NCI-H2029 treated with DMSO at 0.1 percent for 48 hours (cell line): ENCODE measurements at regions not wholly inside any gene's neighbourhood (a gene's known extent, or its start where the extent isn't known, plus 50 kb on each side); places are given as distances from the start of the nearest gene placed in this dataset.

Experiments
- DNase-seq: peaks from one replicate; lab custom pipeline; 2025; lab: John Stamatoyannopoulos, UW

DNA sequence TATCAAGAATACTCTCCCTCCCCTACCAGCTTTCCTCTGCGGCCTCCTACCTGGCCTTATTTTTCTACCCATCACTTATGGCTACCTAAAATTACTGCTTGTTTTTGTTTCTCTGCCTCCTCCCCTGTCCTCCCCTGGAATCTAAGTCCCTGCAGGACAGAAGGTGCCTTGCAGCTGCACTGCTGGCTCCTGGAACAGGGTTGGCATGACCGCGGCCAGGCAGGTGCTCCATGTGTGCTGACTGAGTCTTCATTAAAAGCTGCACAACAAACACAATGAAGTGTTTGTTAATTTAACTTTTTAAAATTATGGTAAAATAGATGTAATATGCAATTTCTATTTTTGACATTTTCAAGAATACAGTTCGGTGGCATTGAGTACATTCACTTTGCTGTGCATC lies 171.9 kb upstream of the FHL2 start:
- DNase-seq: no peak

- no peak for DNase-seq
Observed at GRCh38 chr2:105570326-105570725, 171.5 kb upstream of the FHL2 start.

GRCh38 chr2:105569606-105570005 lies 170.8 kb upstream of the FHL2 start:
- DNase-seq: no peak

GRCh38 chr2:105567996-105568494 lies 169.2 kb upstream of the FHL2 start:
- DNase-seq: no peak

DNA sequence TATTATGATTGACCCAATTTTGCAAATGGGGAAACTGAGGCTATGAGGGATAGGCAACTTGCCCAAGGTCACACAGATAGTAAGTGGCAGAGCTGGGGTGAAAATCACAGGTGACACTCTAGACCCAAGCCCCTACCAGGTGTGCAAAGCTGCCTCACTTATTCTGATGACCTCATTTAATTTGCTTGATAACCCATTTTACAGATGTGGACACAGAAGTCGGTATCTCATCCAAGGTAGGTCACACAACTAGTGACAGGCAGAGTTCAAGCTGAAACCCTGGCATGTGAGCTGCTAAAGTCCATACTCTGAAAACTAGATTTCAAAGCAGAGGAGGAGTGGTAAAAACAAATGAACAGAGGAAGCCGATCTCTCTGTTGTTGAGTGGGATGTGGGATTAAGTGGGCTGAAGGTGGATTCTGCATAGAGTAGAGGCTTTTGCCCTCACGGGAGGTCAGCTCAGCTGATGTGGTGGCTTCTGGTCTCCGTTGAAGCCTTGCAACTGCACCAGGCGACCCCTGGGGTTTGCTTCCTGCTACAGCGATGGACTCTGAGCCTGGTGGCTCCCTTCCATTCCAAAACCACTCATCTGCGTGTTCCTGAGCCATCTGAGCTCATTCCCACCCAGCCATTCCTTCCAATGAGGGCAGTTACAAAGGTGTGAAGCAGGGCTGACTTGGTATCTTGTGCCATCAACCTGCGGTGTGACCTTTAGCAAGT lies 164.3 kb upstream of the FHL2 start:
- no peak for DNase-seq

- DNase-seq: no peak
Observed at GRCh38 chr2:105561401-105561800, 162.6 kb upstream of the FHL2 start.

DNA sequence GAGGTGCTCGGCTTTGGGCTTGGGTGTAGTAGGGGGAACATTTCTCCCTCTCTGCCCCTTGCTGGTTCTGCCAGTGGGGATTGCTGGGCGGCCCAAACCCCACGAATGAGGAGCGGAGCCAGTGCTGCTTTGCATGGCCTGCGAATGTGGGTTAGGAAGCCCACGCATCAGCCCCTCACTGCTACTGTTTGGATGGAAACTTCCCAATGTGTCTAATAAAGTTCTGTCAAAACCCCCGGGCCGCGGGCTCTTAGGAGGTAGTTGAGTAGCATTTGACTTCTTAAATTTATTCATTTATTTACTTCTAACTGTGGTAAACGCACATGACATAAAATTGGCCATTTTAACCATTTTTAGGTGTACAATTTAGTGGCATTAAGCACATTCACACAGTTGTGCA lies 161.3 kb upstream of the FHL2 start:
- DNase-seq: no peak

DNA sequence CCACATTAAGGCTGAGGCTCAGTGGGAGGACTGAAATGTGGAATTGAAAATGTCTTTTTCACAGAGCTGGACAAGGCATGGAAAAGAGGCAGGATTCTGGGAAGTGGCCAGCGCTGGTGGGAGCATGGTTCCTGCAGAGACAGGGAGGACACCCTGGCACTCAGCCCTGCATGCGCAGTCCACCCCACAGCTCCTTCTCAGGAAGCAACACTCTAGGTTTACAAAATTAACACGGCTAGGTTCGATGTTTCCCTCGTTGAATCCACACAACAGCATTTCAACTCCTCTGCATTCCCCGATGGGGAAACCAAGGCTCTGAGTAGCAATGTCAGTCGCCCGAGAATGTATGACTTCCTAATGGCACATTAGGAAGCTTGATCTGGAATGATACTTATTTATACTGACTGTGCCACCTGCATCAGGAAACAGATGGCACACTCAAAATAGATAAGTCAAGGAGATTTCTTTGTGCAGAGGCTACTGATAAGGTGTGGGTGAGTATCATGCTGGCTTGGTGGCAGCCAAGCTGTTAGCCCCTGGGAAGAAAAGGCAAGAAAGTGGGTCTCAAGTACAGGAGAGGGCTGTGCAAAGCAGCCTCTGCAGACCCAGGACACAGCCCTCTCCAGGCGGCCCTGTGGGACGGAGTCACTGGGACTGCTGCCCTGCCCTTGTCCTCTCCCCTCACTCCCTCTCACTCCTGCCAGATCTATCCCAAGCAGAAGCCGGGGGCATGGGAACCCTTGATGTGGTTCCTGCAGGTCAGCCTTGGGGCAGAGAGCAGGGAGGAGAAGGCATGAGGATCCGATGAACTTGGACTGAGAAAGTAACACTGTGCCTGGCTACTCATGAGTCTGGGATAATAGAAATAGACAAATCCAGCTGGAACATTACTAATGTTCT lies 158.4 kb upstream of the FHL2 start:
- DNase-seq: no peak

GRCh38 chr2:105556366-105556765 lies 157.5 kb upstream of the FHL2 start:
- DNase-seq: no peak

GRCh38 chr2:105554235-105554634 lies 155.4 kb upstream of the FHL2 start:
- no peak for DNase-seq

GRCh38 chr2:105553538-105554196 lies 154.8 kb upstream of the FHL2 start:
- DNase-seq: no peak

DNA sequence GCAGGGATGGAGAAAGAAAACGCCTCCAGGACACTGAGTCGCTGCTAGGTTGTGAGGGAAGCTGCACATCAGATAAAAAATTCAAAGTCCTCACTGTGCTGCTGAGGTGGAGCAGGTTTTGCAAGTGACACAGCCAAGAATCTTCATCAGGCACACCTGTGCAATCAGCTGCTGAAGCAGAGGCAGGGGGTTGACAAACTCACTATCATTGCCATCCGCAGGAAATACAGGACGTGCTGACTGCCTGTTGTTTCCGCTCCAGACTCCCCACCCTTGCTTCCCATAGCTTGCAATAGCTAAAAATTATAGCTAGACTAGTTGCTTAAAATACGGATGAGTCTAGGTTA lies 147.8 kb upstream of the FHL2 start:
- no peak for DNase-seq

- peak; percentile 42 for DNase-seq
Observed at GRCh38 chr2:105545730-105546627, 147.1 kb upstream of the FHL2 start.

DNA sequence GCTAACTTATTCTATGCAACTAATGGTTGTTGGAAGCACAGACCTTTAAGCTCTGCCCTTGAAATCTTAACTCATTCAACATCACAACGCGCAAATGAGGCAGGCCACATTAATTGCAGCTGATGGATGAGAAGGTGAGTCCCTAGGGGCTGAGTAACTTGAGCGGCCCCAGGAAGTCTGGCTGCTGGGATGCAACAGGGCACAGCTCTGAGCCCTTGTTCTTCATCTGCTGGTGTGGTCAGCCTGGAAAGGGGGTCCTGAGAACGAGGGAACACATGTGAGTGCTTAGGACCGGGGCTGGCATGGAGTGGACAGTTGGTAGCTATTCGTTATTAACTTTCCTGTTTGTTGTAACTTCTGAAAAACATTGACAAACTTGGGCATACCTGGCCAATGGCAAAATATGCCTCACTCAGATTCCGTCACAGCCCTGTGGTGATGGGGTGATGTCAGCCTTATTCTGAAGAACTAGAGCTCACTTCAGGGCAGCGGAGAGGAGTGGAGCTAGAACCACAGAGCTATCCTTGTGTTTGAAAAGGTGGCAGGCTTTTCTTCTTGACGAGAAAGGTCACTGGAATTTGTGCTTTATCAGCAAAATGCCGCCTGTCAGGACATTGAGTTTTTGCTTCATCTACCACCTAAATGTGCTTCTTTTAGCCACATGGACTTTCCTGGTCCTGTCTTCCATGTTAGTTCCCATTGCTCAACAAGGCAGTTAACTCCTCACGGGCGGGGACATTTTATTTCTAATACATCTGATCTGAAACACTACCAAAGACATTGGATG lies 145.9 kb upstream of the FHL2 start:
- DNase-seq: no peak

DNA sequence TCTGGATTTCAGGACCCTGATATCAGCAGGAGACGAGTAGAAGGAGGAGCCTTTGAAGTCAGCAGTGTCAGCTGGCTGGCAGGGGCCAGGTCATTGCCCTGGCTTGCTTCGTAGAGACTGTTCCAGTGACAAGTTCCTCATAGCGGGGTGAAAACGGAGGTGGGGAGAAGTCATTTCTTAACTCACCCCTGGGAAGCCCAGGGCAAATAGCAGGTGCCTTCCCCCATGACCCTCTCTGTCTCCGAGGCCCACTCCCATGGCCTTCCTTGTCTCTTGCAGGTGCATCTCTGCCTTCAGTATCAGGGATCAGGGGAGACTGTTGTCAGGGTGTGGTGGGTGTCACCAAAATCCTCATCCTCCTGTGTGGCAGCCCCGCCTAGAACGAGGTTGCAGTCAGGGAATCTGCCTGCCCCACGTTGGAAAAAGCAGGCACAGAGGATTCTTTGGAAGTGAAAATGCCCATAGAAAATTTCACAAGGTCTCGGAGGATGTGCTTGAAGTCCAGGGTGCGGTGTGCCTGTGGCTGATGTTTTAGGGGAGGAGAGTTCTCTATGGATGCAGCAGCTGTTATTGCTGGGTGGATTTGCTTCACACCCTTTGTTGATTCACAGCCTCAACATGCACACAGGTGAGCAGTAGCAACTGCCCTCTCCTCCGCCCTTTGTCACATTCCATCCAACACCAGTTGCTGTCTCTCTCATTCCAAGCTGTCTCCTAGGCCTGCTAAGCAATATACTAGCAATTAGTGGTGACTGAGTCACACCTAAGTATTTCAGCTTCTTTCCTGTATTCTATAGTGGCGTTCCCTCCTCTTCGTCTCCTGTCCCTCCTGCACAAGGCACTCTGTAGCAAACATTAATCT lies 142.6 kb upstream of the FHL2 start:
- DNase-seq: no peak

GRCh38 chr2:105540642-105541041 lies 141.8 kb upstream of the FHL2 start:
- no peak for DNase-seq

DNA sequence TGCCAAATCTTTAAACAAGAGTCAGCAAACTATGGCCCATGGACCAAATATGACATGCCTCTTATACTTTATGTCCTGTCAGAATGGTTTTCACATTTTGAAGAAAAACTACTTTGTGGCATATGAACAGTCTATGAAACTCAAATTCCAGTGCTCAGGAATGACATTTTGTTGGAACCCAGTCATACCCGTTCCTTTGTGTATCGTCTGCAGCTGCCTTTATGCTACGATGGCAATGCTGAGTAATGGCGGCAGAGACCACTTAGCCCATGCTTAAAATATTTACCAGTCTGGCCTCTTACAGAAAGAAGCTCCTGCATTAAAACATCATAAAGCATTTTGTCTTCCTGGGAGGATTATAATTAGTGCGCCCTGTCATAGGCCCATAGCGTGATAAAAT lies 140.5 kb upstream of the FHL2 start:
- DNase-seq: no peak

DNA sequence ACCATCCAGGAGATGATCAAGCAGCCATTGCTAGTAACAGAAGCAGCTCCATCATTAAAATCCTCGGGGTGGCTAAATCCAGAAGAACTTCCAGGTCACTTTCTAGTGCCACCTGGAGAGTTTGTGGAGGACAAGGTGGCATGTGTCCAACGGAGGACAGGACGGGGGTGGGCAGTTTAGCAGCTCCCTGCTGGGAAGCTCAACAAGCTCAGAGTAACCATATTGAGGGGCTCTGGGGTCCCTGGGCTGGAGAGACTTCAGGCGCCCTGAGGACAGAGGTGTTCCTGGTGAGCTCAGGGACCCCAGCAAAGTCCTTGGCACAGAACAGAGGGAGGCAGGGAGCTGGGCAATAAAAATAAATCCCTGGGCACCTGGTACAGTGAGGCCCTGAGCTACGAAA lies 140.0 kb upstream of the FHL2 start:
- DNase-seq: no peak

GRCh38 chr2:105537920-105538319 lies 139.1 kb upstream of the FHL2 start:
- no peak for DNase-seq

DNA sequence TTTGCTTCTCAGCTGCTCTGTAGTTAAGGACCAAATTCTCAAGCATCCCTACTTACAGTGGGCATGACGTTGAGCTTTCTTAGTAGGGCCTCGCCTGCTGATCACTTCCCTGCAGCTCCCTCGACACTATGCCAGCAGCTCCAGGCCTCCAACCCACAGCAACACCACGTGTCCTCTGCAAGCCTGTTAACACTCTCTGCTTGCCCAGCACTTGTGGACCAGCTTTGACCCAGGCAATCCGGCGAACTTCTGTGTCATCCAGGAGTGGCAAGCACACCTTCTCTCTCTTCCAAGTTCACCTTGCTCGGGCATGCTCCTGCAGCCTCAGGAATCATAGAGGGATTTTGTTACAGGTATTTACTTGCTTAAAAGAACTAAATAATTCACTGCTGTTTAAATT lies 138.6 kb upstream of the FHL2 start:
- DNase-seq: no peak
